Keratinocyte (primary cell): ENCODE measurements at regions not wholly inside any gene's neighbourhood (a gene's known extent, or its start where the extent isn't known, plus 50 kb on each side); places are given as distances from the start of the nearest gene placed in this dataset.

Experiments used
- DNase-seq: peaks from one replicate; pipeline ENCODE4 v3.0.0-alpha.2; 2011; ENCODE audit warnings: low read depth, missing footprints, low spot score
- FAIRE-seq: peaks from 2 replicates; lab custom pipeline; 2011; peaks lifted over from hg19 to GRCh38; lab: Jason Lieb, UNC
- H2AFZ ChIP-seq: 2 replicates; pipeline ENCODE4 v1.6.0; 2012; ENCODE audit warnings: low read length, control low read depth, inconsistent platforms; ENCODE audit not compliant: control insufficient read depth
- H3K27ac ChIP-seq: 2 replicates; pipeline ENCODE4 v1.5.1; 2011; ENCODE audit warnings: low read length; ENCODE audit not compliant: control insufficient read depth, insufficient read depth
- H3K27me3 ChIP-seq: 3 replicates; pipeline ENCODE4 v1.6.0; 2011; ENCODE audit warnings: low read length; ENCODE audit not compliant: control insufficient read depth, insufficient read depth; ENCODE audit errors: extremely low read depth
- H3K36me3 ChIP-seq, 2 experiments: 2 replicates in 1 of 2; 3 replicates in 1 of 2; pipeline ENCODE4 v1.5.1; 2011; ENCODE audit warnings: low read length in 2 of 2, mild to moderate bottlenecking in 1 of 2; ENCODE audit not compliant: control insufficient read depth in 2 of 2, insufficient read depth in 2 of 2; ENCODE audit errors: extremely low read depth in 1 of 2
- H3K4me1 ChIP-seq: 3 replicates; pipeline ENCODE4 v1.5.1; 2011; ENCODE audit warnings: low read length; ENCODE audit not compliant: control insufficient read depth, insufficient read depth; ENCODE audit errors: extremely low read depth
- H3K4me2 ChIP-seq: 3 replicates; pipeline ENCODE4 v1.6.0; 2011; ENCODE audit warnings: low read depth, low read length; ENCODE audit not compliant: control insufficient read depth, insufficient read depth; ENCODE audit errors: extremely low read depth
- H3K4me3 ChIP-seq, 3 experiments: fragments of 200-600 bp in 1 of 3; sonication (generic) in 1 of 3; 2 replicates in 2 of 3; 3 replicates in 1 of 3; pipeline ENCODE4 v1.5.1; 2011 to 2016; ENCODE audit warnings: low read length in 3 of 3, mild to moderate bottlenecking in 3 of 3, control low read depth in 2 of 3, inconsistent platforms in 1 of 3, low read depth in 1 of 3, mixed read lengths in 1 of 3, mixed run types in 1 of 3, moderate library complexity in 1 of 3; ENCODE audit not compliant: control insufficient read depth in 2 of 3, insufficient read depth in 2 of 3; ENCODE audit errors: extremely low read depth in 1 of 3
- H3K79me2 ChIP-seq: 2 replicates; pipeline ENCODE4 v1.6.0; 2012; ENCODE audit warnings: low read length; ENCODE audit not compliant: control insufficient read depth, insufficient read depth
- H3K9ac ChIP-seq: 3 replicates; pipeline ENCODE4 v1.6.0; 2011; ENCODE audit warnings: low read length; ENCODE audit not compliant: control insufficient read depth, insufficient read depth; ENCODE audit errors: extremely low read depth
- H3K9me1 ChIP-seq: 3 replicates; pipeline ENCODE4 v1.6.0; 2011; ENCODE audit warnings: low read length; ENCODE audit not compliant: control insufficient read depth, insufficient read depth; ENCODE audit errors: extremely low read depth
- H3K9me3 ChIP-seq: 2 replicates; pipeline ENCODE4 v1.5.1; 2012; ENCODE audit warnings: low read depth, low read length; ENCODE audit not compliant: control insufficient read depth
- H4K20me1 ChIP-seq: 3 replicates; pipeline ENCODE4 v1.6.0; 2011; ENCODE audit warnings: low read length; ENCODE audit not compliant: control insufficient read depth, insufficient read depth; ENCODE audit errors: extremely low read depth
- CTCF ChIP-seq, 3 experiments: IDR thresholded peaks in 1 of 3; conservative IDR thresholded peaks in 1 of 3; optimal IDR thresholded peaks in 1 of 3; 2 replicates in 2 of 3; 3 replicates in 1 of 3; pipeline versions ENCODE3 to v1.5.1; 2011; ENCODE audit warnings: low read length in 3 of 3, mild to moderate bottlenecking in 3 of 3, moderate library complexity in 2 of 3, control low read depth in 1 of 3, inconsistent platforms in 1 of 3; ENCODE audit not compliant: insufficient read depth in 2 of 3; ENCODE audit errors: extremely low read depth in 1 of 3
- EZH2 ChIP-seq: IDR thresholded peaks from one replicate; pipeline ENCODE4 v1.6.1; 2012; ENCODE audit warnings: inconsistent platforms, mild to moderate bottlenecking, low read length, moderate library complexity
- dilution Hi-C: fragments of 300-500 bp; cut with MboI; formaldehyde crosslinking; loops from one replicate; pipeline ENCODE4 v1.7.0; 2020; ENCODE audit warnings: low sequenced_read_pairs; ENCODE audit not compliant: extremely low pct_ligation_motif_present

GRCh38 chr1:37153116-37154100 is 119.1 kb upstream of the GRIK3 start:
- no peaks in the 10 kb centered on the region for H3K27me3 ChIP-seq
- no peak overlapping the region for H3K9ac ChIP-seq
- H3K4me3 ChIP-seq = no peak overlapping the region
- H3K9me1 ChIP-seq = no peaks in the 10 kb centered on the region
- H3K27ac ChIP-seq = no peak overlapping the region
- H3K4me2 ChIP-seq = no peak overlapping the region
- no peaks in the 10 kb centered on the region for H3K36me3 ChIP-seq
- no peak overlapping the region for H2AFZ ChIP-seq
- H3K9me3 ChIP-seq = no peaks in the 10 kb centered on the region
- TF ChIP-seq CTCF (optimal IDR thresholded peaks at IDR 0.05 in 1 of 3, IDR thresholded peaks at IDR 0.05 in 1 of 3, conservative IDR thresholded peaks at IDR 0.05 in 1 of 3; ENCODE audit: extremely low read depth in 1 of 3, insufficient read depth in 2 of 3, low read length in 3 of 3) (no peak), EZH2 (no peak)
- FAIRE-seq (no peak), DNase-seq (no peak)
- dilution Hi-C loops = no loop called here
- no peaks in the 10 kb centered on the region for H3K4me1 ChIP-seq
- no peaks in the 10 kb centered on the region for H3K79me2 ChIP-seq
- H4K20me1 ChIP-seq = no peaks in the 10 kb centered on the region

GRCh38 chr1:37156646-37157045 is 122.3 kb upstream of the GRIK3 start:
- DNase-seq = no peak
- Histone ChIP-seq H3K9me1 (no peaks in the 10 kb centered on the region), H3K79me2 (no peaks in the 10 kb centered on the region), H2AFZ (no peak overlapping the region), H4K20me1 (no peaks in the 10 kb centered on the region), H3K4me1 (no peaks in the 10 kb centered on the region), H3K4me3 (no peak overlapping the region), H3K9me3 (no peaks in the 10 kb centered on the region), H3K36me3 (no peaks in the 10 kb centered on the region), H3K9ac (no peak overlapping the region), H3K27ac (no peak overlapping the region), H3K4me2 (no peak overlapping the region), H3K27me3 (no peaks in the 10 kb centered on the region)
- dilution Hi-C loops = no loop called here
- TF ChIP-seq EZH2 (no peak), CTCF (optimal IDR thresholded peaks at IDR 0.05 in 1 of 3, IDR thresholded peaks at IDR 0.05 in 1 of 3, conservative IDR thresholded peaks at IDR 0.05 in 1 of 3; ENCODE audit: extremely low read depth in 1 of 3, insufficient read depth in 2 of 3, low read length in 3 of 3) (no peak)
- FAIRE-seq = no peak
